Activated CD4-positive, alpha-beta T cell treated with anti-CD3 and anti-CD28 coated beads, Interleukin-2, amount 10 ng/mL, durations not matched to agents 24 days and 14 days (primary cell): ENCODE measurements at regions not wholly inside any gene's neighbourhood (a gene's known extent, or its start where the extent isn't known, plus 50 kb on each side); places are given as distances from the start of the nearest gene placed in this dataset.

Experiments used
- DNase-seq: peaks from one replicate; pipeline ENCODE4 v3.0.0; 2022
- H3K27ac Mint-ChIP-seq: one replicate; pipeline ENCODE4 v1.8.0; 2022; ENCODE audit warnings: mild to moderate bottlenecking, mixed read lengths
- H3K27me3 Mint-ChIP-seq: one replicate; pipeline ENCODE4 v1.8.0; 2022; ENCODE audit warnings: mixed read lengths
- H3K36me3 Mint-ChIP-seq: one replicate; pipeline ENCODE4 v1.8.0; 2022; ENCODE audit warnings: low read depth, mild to moderate bottlenecking, mixed read lengths
- H3K4me1 Mint-ChIP-seq: one replicate; pipeline ENCODE4 v1.8.0; 2021; ENCODE audit warnings: mixed read lengths
- H3K4me3 Mint-ChIP-seq: one replicate; pipeline ENCODE4 v1.8.0; 2022; ENCODE audit warnings: mild to moderate bottlenecking, moderate library complexity, mixed read lengths
- H3K9me3 Mint-ChIP-seq: one replicate; pipeline ENCODE4 v1.8.0; 2021; ENCODE audit warnings: mixed read lengths
- intact Hi-C: fragments of 100-400 bp; cut with micrococcal nuclease; formaldehyde crosslinking; loops from one replicate; pipeline ENCODE4 v1.15.1; 2023

DNA sequence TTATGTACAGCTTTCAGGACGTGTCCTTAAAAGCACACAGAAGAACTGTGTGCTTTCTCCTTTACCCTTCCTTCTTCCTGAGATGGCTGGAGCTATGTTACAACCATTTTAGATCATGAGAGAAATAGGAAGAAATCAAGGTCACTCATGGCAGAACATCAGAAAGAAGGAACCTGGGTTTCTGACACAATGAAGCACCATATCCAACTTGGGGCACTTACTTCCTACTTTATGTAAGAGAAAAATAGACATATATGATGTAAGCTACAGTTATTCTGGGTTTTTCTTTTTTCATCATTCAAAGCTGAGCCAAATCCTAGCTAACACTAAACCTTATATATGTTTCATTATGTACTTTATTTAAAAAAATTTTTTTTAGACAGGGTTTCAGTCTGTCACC is 79.5 kb downstream of the FAM161A start:
- H3K27ac Mint-ChIP-seq: no peak overlapping the region

DNA sequence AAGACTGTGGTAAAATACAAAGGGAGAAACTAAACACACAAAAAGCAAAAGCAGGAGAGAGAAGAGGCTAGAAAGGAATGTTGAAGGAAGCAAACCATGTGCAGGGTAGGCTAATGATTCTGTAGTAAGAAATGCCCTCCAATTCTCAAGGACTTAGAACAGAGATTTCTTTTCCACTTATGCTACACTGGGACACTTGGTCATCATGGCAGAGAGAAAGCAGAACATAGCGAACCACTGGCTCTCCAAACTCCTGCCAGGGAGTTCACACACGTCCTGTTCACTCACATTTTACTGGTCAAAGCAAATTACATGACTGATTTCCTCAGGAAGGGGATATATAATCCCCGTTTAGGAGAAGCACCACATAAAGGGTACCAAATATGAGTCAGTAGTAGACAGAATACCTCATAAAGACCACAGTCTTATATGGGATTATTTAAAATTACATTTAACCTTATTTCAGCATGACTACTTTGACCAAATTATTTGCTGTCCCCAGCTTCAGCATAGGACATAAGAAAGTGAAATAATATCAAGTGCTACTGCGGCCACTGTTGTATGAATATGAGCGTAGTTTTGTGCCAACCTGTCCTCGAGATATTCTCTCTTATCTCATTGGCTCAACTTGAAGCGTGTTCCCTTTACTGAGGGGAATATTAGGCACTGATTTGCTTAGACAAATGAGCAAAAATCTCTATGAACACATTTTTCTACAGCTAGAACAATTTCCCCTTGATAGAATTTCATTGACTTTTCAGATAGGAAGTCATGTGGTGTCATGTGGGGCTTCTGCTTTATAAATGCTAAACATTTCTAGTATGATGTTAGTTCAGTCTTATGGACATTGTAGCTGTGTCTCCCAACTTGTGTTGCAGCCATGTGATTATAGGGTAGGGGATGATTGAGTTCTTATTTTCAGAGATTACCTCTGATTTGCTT is 81.7 kb downstream of the FAM161A start:
- Mint-ChIP-seq H3K27me3 (peaks cover 21% of the 10 kb centered on the region), H3K4me1 (no peaks in the 10 kb centered on the region), H3K36me3 (no peaks in the 10 kb centered on the region), H3K4me3 (no peak overlapping the region), H3K27ac (no peak overlapping the region), H3K9me3 (no peaks in the 10 kb centered on the region)
- intact Hi-C loops: no loop called here
- DNase-seq: no peak

More for the DNA sequence above, 79.5 kb downstream of the FAM161A start:
- H3K36me3 Mint-ChIP-seq: no peaks in the 10 kb centered on the region
- intact Hi-C loops: no loop called here
- peaks cover 24% of the 10 kb centered on the region for H3K27me3 Mint-ChIP-seq
- H3K4me1 Mint-ChIP-seq: no peaks in the 10 kb centered on the region
- H3K4me3 Mint-ChIP-seq: no peak overlapping the region
- DNase-seq: no peak
- no peaks in the 10 kb centered on the region for H3K9me3 Mint-ChIP-seq

DNA sequence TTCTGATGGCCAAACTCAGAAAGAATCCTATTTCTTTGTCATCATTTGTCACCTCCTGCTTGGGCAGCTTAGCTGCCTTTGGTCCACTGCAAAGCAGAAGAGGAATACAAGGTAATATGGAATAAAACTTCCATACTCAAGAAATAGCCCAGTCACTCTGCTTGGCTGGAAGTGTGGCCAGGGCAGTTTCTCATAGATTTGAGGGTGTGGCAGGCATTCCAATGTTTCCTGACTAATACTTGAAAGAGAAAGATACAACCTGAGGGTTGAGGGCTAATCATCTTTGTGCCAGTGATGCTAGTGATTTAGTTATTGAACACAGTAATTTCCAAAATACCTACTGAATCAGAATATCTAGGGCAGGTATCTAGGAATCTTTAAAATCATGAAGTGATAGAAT is 83.1 kb downstream of the FAM161A start:
- Mint-ChIP-seq H3K27ac (no peak overlapping the region), H3K36me3 (no peaks in the 10 kb centered on the region), H3K27me3 (peaks cover 13% of the 10 kb centered on the region), H3K4me3 (no peak overlapping the region), H3K4me1 (no peaks in the 10 kb centered on the region), H3K9me3 (peaks cover 4% of the 10 kb centered on the region)
- DNase-seq: no peak
- intact Hi-C loops: no loop called here

DNA sequence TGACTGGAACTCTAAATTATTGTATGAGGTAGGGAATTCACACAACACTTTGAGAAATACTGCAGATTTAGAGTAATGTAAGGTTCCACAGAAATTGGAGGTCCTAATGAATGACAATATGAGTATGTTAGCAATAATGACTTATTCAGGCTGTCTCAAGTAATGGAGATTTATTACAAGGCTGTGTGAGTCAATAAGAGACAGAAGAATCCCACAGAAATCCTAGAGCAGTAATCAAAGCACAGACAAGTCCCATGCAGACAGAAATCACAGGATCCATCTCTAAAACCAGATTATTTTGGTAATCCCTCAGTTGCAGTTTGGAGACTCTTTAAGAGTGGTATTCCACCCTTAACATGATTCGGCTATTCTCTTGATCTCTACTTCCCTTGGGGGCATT is 83.6 kb downstream of the FAM161A start:
- Mint-ChIP-seq H3K4me3 (no peak overlapping the region), H3K9me3 (peaks cover 4% of the 10 kb centered on the region), H3K4me1 (no peaks in the 10 kb centered on the region), H3K27ac (no peak overlapping the region), H3K36me3 (no peaks in the 10 kb centered on the region), H3K27me3 (peaks cover 11% of the 10 kb centered on the region)
- no peak for DNase-seq
- intact Hi-C loops: no loop called here

DNA sequence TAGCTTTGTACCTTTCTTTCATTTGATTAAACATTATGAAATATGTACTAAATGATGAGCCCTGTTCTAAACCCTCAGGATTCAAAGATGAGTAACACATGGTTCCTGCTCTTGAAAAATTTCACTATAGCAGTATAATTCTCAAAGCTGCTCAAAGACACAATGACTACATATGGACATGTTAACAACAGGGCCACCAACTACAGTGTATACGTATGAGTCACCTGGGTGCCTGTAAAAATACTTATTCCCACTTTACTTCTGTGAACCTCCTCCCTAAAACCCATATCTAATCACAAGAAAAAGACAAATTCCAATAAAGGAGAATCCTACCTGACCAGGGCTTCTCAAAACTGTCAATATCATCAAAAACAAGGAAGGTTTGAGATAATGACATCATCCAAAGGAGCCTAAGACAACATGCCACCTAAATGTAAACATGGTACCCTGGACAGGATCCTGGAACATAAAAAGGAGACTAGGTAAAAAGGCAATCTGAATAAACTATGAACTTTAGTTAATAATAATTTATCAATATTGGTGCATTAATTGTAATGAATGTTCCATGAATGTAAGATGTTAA is 84.7 kb downstream of the FAM161A start:
- peaks cover 5% of the 10 kb centered on the region for H3K36me3 Mint-ChIP-seq
- H3K4me1 Mint-ChIP-seq: peaks cover 4% of the 10 kb centered on the region
- H3K27ac Mint-ChIP-seq: no peak overlapping the region
- H3K27me3 Mint-ChIP-seq: peaks cover 11% of the 10 kb centered on the region
- no peak for DNase-seq
- H3K9me3 Mint-ChIP-seq: peaks cover 4% of the 10 kb centered on the region
- intact Hi-C loops: loop anchor here (10.0 kb wide), 2 partner anchors 426 to 936 kb away; partner anchors contain the start of genes B3GNT2 and EHBP1
- H3K4me3 Mint-ChIP-seq: no peak overlapping the region

DNA sequence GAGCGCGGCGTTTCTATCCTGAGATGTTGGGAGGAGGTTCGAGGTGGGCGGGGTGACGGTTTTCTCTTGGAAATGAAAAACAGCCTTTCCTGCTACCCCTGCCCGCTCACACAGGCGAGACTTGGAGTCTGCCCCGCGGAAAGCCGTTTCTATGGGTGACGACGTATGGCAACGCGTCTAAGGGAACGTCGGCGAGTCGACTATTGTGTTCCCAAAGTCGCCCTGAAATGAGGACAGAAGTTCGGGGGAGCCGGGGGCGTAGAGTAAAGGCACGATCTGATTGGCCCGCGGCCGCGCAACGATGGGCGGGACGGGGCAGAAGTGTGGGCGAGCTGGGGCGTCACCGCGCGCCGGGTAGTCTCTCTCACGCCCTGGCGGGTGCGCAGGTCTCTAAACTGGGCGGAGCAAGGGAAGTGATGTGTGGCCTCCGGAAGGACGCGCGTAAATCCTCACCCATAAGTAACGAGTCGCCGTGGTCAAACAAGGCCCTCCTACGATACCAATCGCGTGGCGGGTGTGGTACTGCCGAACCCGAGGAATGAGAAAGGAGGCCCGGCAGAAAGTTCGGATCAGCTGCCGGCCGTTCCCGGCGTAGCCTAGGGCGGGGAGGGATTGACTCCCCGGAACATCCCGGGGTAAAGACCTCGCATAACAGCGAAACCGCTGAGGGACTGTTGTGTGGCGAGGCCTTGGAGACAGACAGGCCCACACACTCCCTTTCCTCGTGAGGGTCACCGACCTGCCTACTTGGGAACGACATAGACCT is 89.6 kb downstream of the FAM161A start:
- DNase-seq: peak; percentile 99
- H3K36me3 Mint-ChIP-seq: peaks cover 7% of the 10 kb centered on the region
- peaks cover 1% of the 10 kb centered on the region for H3K27me3 Mint-ChIP-seq
- intact Hi-C loops: loop anchor here (1.0 to 10.0 kb wide), 10 partner anchors 70 to 941 kb away; partner anchors contain the start of genes B3GNT2, CCT4, EHBP1 and FAM161A
- peak overlapping the region; percentile 97 for H3K27ac Mint-ChIP-seq
- H3K9me3 Mint-ChIP-seq: peaks cover 4% of the 10 kb centered on the region
- peak overlapping the region; percentile 95 for H3K4me3 Mint-ChIP-seq
- peaks cover 12% of the 10 kb centered on the region for H3K4me1 Mint-ChIP-seq

DNA sequence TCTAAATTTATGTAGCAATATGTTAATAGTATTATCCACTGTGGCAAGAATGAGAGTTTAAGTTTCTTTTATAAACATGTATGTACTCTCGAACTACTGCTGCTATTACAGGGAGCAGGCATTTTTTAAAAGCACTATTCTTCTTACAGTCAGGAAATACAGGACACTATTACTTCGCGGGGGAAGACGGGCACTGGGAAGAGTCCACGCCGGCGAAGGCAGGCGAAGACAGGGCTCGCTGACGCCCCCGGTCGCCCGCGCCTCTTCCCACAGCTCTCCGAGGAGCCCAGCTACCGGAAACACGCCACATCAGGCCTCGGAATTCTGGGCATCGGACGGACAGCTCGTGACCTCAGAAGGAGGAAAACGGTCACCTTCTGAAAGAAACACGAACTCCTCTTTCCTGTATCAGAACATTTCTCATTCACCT is 90.2 kb downstream of the FAM161A start:
- peaks cover 2% of the 10 kb centered on the region for H3K27me3 Mint-ChIP-seq
- no peak for DNase-seq
- peaks cover 7% of the 10 kb centered on the region for H3K36me3 Mint-ChIP-seq
- intact Hi-C loops: loop anchor here (1.0 to 10.0 kb wide), 10 partner anchors 69 to 941 kb away; partner anchors contain the start of genes B3GNT2, CCT4, EHBP1 and FAM161A
- peaks cover 12% of the 10 kb centered on the region for H3K4me1 Mint-ChIP-seq
- H3K9me3 Mint-ChIP-seq: peaks cover 4% of the 10 kb centered on the region
- peak overlapping the region; percentile 95 for H3K4me3 Mint-ChIP-seq
- peak overlapping the region; percentile 97 for H3K27ac Mint-ChIP-seq

DNA sequence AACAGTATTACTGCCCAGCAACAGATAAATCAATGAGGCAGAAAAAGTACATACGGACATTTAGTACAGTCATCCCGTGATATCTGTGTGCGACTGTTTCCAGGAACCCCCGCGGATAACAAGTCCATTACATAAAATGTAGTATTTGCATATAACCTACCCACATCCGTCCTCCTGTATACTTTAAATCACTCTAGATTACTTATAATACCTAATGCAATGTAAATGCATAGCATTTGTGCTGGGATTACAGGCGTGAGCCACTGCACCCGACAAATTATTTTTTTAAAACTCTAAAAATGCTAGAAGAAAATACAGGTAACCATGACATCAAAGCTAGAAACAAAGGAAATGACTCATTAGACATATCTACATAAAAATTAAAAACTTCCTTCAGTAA is 91.6 kb downstream of the FAM161A start:
- H3K27me3 Mint-ChIP-seq: peaks cover 2% of the 10 kb centered on the region
- peaks cover 7% of the 10 kb centered on the region for H3K36me3 Mint-ChIP-seq
- no peak overlapping the region for H3K4me3 Mint-ChIP-seq
- H3K4me1 Mint-ChIP-seq: peaks cover 12% of the 10 kb centered on the region
- no peak for DNase-seq
- H3K27ac Mint-ChIP-seq: peak overlapping the region; percentile 56
- intact Hi-C loops: loop anchor here (5.0 to 10.0 kb wide), 4 partner anchors 433 to 943 kb away; partner anchors contain the start of genes B3GNT2, EHBP1, PEX13 and PUS10
- peaks cover 4% of the 10 kb centered on the region for H3K9me3 Mint-ChIP-seq

DNA sequence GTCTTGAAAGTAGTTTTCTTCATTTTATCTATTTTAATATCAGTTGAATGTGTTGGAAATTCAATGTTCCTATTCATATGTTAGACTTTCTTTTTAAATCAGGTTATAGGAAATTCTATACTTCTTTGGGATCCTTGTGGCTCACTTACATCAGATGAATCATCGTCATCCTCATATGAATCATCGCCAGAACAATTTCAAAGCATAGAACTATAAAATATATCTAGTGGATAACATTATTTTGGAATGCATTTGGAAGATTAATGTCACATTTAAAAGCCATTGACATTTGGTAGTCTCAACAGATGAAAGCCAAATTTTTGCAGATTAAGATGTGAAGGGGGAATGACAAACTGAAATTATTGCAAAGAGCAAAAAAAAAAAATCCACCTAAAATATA is 94.1 kb downstream of the FAM161A start:
- no peak for DNase-seq
- intact Hi-C loops: loop anchor here (5.0 to 10.0 kb wide), 4 partner anchors 435 to 945 kb away; partner anchors contain the start of genes B3GNT2, EHBP1, PEX13 and PUS10
- peaks cover 7% of the 10 kb centered on the region for H3K36me3 Mint-ChIP-seq
- no peak overlapping the region for H3K4me3 Mint-ChIP-seq
- peaks cover 9% of the 10 kb centered on the region for H3K9me3 Mint-ChIP-seq
- H3K27me3 Mint-ChIP-seq: peaks cover 2% of the 10 kb centered on the region
- peaks cover 12% of the 10 kb centered on the region for H3K4me1 Mint-ChIP-seq
- no peak overlapping the region for H3K27ac Mint-ChIP-seq

DNA sequence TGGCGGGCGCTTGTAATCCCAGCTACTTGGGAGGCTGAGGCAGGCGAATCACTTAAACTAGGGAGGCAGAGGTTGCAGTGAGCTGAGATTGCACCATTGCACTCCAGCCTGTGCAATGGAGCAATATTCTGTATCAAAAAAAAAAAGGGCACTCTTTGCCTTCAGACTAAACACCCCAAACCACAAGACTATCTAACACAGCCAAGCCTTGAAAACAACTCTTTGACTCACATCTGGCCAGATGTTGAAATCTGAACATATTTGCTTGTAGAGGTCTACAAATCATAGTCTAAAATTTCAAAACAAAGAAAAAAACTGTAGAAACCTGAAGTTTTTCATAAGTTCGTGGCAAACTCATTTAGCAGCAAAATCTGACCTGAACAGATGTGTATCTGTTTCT is 94.9 kb downstream of the FAM161A start:
- H3K4me1 Mint-ChIP-seq: peaks cover 6% of the 10 kb centered on the region
- H3K4me3 Mint-ChIP-seq: no peak overlapping the region
- H3K36me3 Mint-ChIP-seq: peaks cover under 1% of the 10 kb centered on the region
- H3K27me3 Mint-ChIP-seq: peaks cover 2% of the 10 kb centered on the region
- peaks cover 9% of the 10 kb centered on the region for H3K9me3 Mint-ChIP-seq
- no peak overlapping the region for H3K27ac Mint-ChIP-seq
- intact Hi-C loops: no loop called here
- no peak for DNase-seq

DNA sequence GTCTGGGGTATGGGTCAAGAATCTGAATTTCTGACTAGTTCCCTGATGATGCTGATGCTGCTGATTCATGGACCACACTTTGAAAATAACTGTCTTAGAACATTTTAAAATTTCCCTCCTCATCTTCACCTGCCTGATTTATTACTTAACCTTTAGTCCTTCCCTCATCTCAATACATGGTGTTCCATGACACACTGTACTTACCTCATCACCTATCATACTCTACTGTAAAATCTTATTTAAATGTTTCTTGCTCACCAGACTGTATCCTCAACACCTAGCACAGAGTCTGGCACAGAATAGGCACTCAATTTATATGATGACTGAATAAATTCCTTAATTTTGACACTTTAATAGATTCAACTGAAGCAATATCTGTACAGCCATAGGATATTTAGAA is 95.7 kb downstream of the FAM161A start:
- Mint-ChIP-seq H3K27me3 (peaks cover 2% of the 10 kb centered on the region), H3K27ac (no peak overlapping the region), H3K4me1 (peaks cover 6% of the 10 kb centered on the region), H3K36me3 (no peaks in the 10 kb centered on the region), H3K9me3 (peaks cover 9% of the 10 kb centered on the region), H3K4me3 (no peak overlapping the region)
- DNase-seq: no peak
- intact Hi-C loops: no loop called here

DNA sequence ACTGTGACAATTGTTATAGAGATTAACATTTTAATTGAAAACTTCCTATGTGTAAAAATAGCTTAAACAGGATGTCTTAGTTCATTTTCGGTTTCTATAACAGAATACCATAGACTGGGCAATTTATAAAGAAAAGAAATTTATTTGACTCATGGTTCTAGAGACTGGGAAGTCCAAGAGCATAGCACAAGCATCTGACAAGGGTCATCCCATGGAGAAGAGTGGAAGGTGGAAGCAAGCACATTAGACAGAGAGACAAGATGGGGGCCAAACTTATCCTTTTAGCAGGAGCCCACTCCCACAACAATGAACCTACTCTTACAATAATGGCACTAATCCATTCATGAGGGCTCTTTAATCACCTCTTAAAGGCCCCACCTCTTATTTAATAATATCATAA is 100.3 kb downstream of the FAM161A start:
- no peak for DNase-seq
- Mint-ChIP-seq H3K36me3 (no peaks in the 10 kb centered on the region), H3K27me3 (no peaks in the 10 kb centered on the region), H3K4me3 (no peak overlapping the region), H3K4me1 (no peaks in the 10 kb centered on the region), H3K9me3 (peaks cover 9% of the 10 kb centered on the region), H3K27ac (no peak overlapping the region)
- intact Hi-C loops: no loop called here

DNA sequence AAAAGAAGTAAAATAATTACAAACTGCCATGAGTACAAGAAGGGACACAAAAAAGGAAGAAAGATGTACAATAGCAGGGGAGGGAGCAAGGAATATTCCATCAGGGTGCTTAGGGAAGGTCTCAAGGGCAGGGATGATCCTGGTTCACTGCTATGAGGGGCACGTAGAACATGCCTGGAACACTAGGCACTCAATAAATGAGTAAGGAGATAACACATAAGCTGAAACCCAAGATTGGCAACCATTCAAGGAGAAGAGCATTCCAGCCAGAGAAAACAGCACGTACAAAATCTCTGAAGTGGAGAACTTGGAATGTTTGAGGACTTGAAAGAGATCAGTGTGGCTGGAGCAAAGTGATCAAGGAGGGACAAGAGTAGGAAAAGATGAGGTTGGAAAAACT is 103.2 kb downstream of the FAM161A start:
- no peak for DNase-seq
- Mint-ChIP-seq H3K27ac (no peak overlapping the region), H3K4me1 (no peaks in the 10 kb centered on the region), H3K27me3 (peaks cover 4% of the 10 kb centered on the region), H3K4me3 (no peak overlapping the region), H3K36me3 (no peaks in the 10 kb centered on the region), H3K9me3 (peaks cover 4% of the 10 kb centered on the region)
- intact Hi-C loops: no loop called here
